HepG2 (cell line): ENCODE measurements at regions not wholly inside any gene's neighbourhood (a gene's known extent, or its start where the extent isn't known, plus 50 kb on each side); places are given as distances from the start of the nearest gene placed in this dataset.

ENCODE experiments used
- ATAC-seq: fragments of 200-7000 bp; cut with Tn5 transposase; 3 replicates; pipeline ENCODE4 v1.9.1; 2020; ENCODE audit warnings: mild to moderate bottlenecking, moderate library complexity
- BruUV-seq: library from RNA; stranded (reverse); fragments of 400-500 nt; replicated peaks from 2 replicates; lab custom pipeline; 2021; lab: Mats Ljungman, UMichigan
- CTCF ChIA-PET: fragments of 300-600 bp; formaldehyde crosslinking; extraction: SDS; loops from one replicate; lab custom pipeline; 2021; ENCODE audit warnings: low total read pairs, inconsistent platforms, low intra/inter-chr PET ratio; lab: Yijun Ruan, JAX
- POLR2A ChIA-PET: fragments of 350-600 bp; sonication (Branson Sonifier 250); formaldehyde crosslinking; loops from one replicate; lab custom pipeline; 2020; ENCODE audit warnings: antibody characterized with exemption, inconsistent platforms; lab: Yijun Ruan, JAX
- DNase-seq: peaks from one replicate; pipeline ENCODE4 v3.0.0-alpha.2; 2015; ENCODE audit warnings: low spot score
- FAIRE-seq: peaks from 3 replicates; lab custom pipeline; 2011; peaks lifted over from hg19 to GRCh38; lab: Jason Lieb, UNC
- H2AFZ ChIP-seq: one replicate; pipeline ENCODE4 v1.6.1; 2011; ENCODE audit warnings: low read length, inconsistent platforms
- H3K27ac ChIP-seq: fragments of 300-600 bp; 3 replicates; pipeline ENCODE4 v1.8.0; 2011; ENCODE audit warnings: mixed run types, mild to moderate bottlenecking, mixed read lengths, low read length, inconsistent platforms; ENCODE audit not compliant: insufficient read depth; ENCODE audit errors: extremely low read length
- H3K27me3 ChIP-seq, 2 experiments: fragments of 200-600 bp in 1 of 2; 2 replicates in 1 of 2; 3 replicates in 1 of 2; pipeline versions ENCODE4 v1.6.0 to v1.8.0; 2011; ENCODE audit warnings: low read length in 2 of 2, mild to moderate bottlenecking in 2 of 2, moderate library complexity in 2 of 2, inconsistent platforms in 1 of 2; ENCODE audit not compliant: insufficient read depth in 2 of 2, control insufficient read depth in 1 of 2
- H3K36me3 ChIP-seq, 2 experiments: fragments of 200-600 bp in 1 of 2; replicated peaks in 1 of 2; 2 replicates in 1 of 2; 3 replicates in 1 of 2; pipeline versions ENCODE4 v1.5.1 to v1.8.0; 2011; ENCODE audit warnings: low read length in 2 of 2, inconsistent platforms in 1 of 2; ENCODE audit not compliant: insufficient read depth in 2 of 2, control insufficient read depth in 1 of 2
- H3K4me1 ChIP-seq: 2 replicates; pipeline ENCODE4 v1.5.1; 2012; ENCODE audit warnings: low read length, inconsistent platforms; ENCODE audit not compliant: insufficient read depth
- H3K4me2 ChIP-seq: 2 replicates; pipeline ENCODE4 v1.6.0; 2011; ENCODE audit warnings: low read depth, low read length, inconsistent platforms
- H3K4me3 ChIP-seq, 3 experiments: fragments of 200-600 bp in 1 of 3; sonication (generic), shearing (Covaris generic) in 1 of 3; replicated peaks in 1 of 3; 2 replicates each; pipeline ENCODE4 v1.5.1; 2011 to 2016; ENCODE audit warnings: low read length in 3 of 3, inconsistent platforms in 2 of 3, low read depth in 2 of 3, mild to moderate bottlenecking in 2 of 3, control low read depth in 1 of 3, mixed read lengths in 1 of 3; ENCODE audit not compliant: insufficient read depth in 1 of 3
- H3K79me2 ChIP-seq: one replicate; pipeline ENCODE4 v1.6.1; 2011; ENCODE audit warnings: low read length, inconsistent platforms; ENCODE audit not compliant: insufficient read depth
- H3K9ac ChIP-seq: 2 replicates; pipeline ENCODE4 v1.6.0; 2011; ENCODE audit warnings: mild to moderate bottlenecking, low read depth, low read length, inconsistent platforms; ENCODE audit not compliant: insufficient read depth
- H3K9me3 ChIP-seq: 2 replicates; pipeline ENCODE4 v1.5.1; 2012; ENCODE audit warnings: mild to moderate bottlenecking, low read length
- H4K20me1 ChIP-seq: 2 replicates; pipeline ENCODE4 v1.6.0; 2011; ENCODE audit warnings: inconsistent platforms, mild to moderate bottlenecking, low read length, moderate library complexity; ENCODE audit not compliant: insufficient read depth
- ADNP ChIP-seq: sonication (generic); formaldehyde crosslinking; IDR thresholded peaks from 2 replicates; pipeline ENCODE4 v1.4.0; 2020; ENCODE audit warnings: missing genetic modification reagents
- HMGA1 ChIP-seq: sonication (generic); formaldehyde crosslinking; conservative IDR thresholded peaks from 2 replicates; pipeline ENCODE4 v1.4.0; 2020; ENCODE audit warnings: missing genetic modification reagents
- KAT7 ChIP-seq: IDR thresholded peaks from 2 replicates; pipeline ENCODE4 v1.6.1; 2018; ENCODE audit warnings: borderline replicate concordance, missing compliant biosample characterization
- KLF15 ChIP-seq: sonication (generic); formaldehyde crosslinking; IDR thresholded peaks from 2 replicates; pipeline ENCODE4 v1.8.1; 2023; ENCODE audit warnings: borderline replicate concordance, mild to moderate bottlenecking, inconsistent platforms, missing genetic modification reagents, mixed read lengths
- MBNL3 ChIP-seq: fragments of 250-450 bp; sonication (Bioruptor Pico); conservative IDR thresholded peaks from 2 replicates; pipeline ENCODE4 v1.8.0; 2022; ENCODE audit warnings: mild to moderate bottlenecking, inconsistent platforms
- SPEN ChIP-seq: sonication (generic); formaldehyde crosslinking; IDR thresholded peaks from 2 replicates; pipeline ENCODE4 v1.5.1; 2020; ENCODE audit warnings: low read depth, mild to moderate bottlenecking, missing genetic modification reagents
- TARDBP ChIP-seq: sonication (generic); formaldehyde crosslinking; IDR thresholded peaks from 2 replicates; pipeline ENCODE4 v1.8.0; 2022; ENCODE audit warnings: mild to moderate bottlenecking, missing genetic modification reagents
- TCF7L2 ChIP-seq: IDR thresholded peaks from 2 replicates; pipeline ENCODE4 v1.6.1; 2011; ENCODE audit warnings: mild to moderate bottlenecking, low read depth, low read length, moderate library complexity
- ZGPAT ChIP-seq: IDR thresholded peaks from 2 replicates; pipeline ENCODE4 v1.6.1; 2016; ENCODE audit warnings: mild to moderate bottlenecking
- ZNF337 ChIP-seq: sonication (generic); formaldehyde crosslinking; IDR thresholded peaks from 2 replicates; pipeline ENCODE4 v1.5.1; 2020; ENCODE audit warnings: missing genetic modification reagents, low read depth, mild to moderate bottlenecking, borderline replicate concordance
- ZNF512B ChIP-seq: sonication (generic); formaldehyde crosslinking; IDR thresholded peaks from 2 replicates; pipeline ENCODE4 v1.5.1; 2020; ENCODE audit warnings: missing genetic modification reagents, mild to moderate bottlenecking, borderline replicate concordance
- ZNF674 ChIP-seq: sonication (generic); formaldehyde crosslinking; IDR thresholded peaks from 2 replicates; pipeline ENCODE4 v1.5.0; 2020; ENCODE audit warnings: low read depth, mild to moderate bottlenecking, missing genetic modification reagents
- ZNF839 ChIP-seq: sonication (generic); formaldehyde crosslinking; IDR thresholded peaks from 2 replicates; pipeline ENCODE4 v1.4.0; 2020; ENCODE audit warnings: missing genetic modification reagents, mild to moderate bottlenecking, borderline replicate concordance
- WGBS: methylation state at CpG from one replicate; pipeline ENCODE4 v1.1.6; 2017; ENCODE audit warnings: low lambda C conversion rate; 5-methylcytosine and 5-hydroxymethylcytosine counted together
- in situ Hi-C: cut with HindIII; loops from 2 replicates; pipeline ENCODE4 v1.10.0; 2017; ENCODE audit warnings: low pct_unique_long_range_greater_than_20kb; ENCODE audit not compliant: extremely low pct_ligation_motif_present
- intact Hi-C: fragments of 100-400 bp; cut with micrococcal nuclease; formaldehyde crosslinking; loops from one replicate; pipeline ENCODE4 v1.10.0; 2022; ENCODE audit not compliant: unreplicated experiment

GRCh38 chr2:121862286-121862685 is 106.8 kb downstream of the TSN start:
- no peak for FAIRE-seq

More at GRCh38 chr2:121862286-121862685, 106.8 kb downstream of the TSN start:
- Histone ChIP-seq H3K79me2 (no peaks in the 10 kb centered on the region), H3K4me2 (no peak overlapping the region), H3K27ac (no peak overlapping the region), H2AFZ (no peak overlapping the region), H3K27me3 (peaks cover 0 to 7% of the 10 kb centered on the region in 2 experiments; a peak in 4 of 5 replicates), H3K9ac (no peak overlapping the region), H3K4me3 (no peak overlapping the region), H3K4me1 (no peaks in the 10 kb centered on the region), H3K9me3 (no peaks in the 10 kb centered on the region), H4K20me1 (no peaks in the 10 kb centered on the region), H3K36me3 (no peaks in the 10 kb centered on the region)
- BruUV-seq, result no TSS peak
- 26% methylated on average over 4 of the region's 4 CpGs for WGBS
- in situ Hi-C loops, result no loop called here
- intact Hi-C loops, result no loop called here
- TF ChIP-seq ZNF512B (no peak), ADNP (CRISPR knock-in tag) (no peak), ZGPAT (no peak), ZNF674 (CRISPR knock-in tag) (no peak), ZNF337 (CRISPR knock-in tag) (no peak), SPEN (no peak), TARDBP (CRISPR knock-in tag) (no peak), TCF7L2 (no peak), MBNL3 (no peak), KAT7 (CRISPR knock-in tag) (no peak), HMGA1 (no peak), KLF15 (CRISPR knock-in tag) (no peak), ZNF839 (CRISPR knock-in tag) (no peak)
- POLR2A ChIA-PET, result no interaction called here
- CTCF ChIA-PET, result no interaction called here
- ATAC-seq (no peak), DNase-seq (no peak)
